HG03342 (cell line): ENCODE measurements at regions not wholly inside any gene's neighbourhood (a gene's known extent, or its start where the extent isn't known, plus 50 kb on each side); places are given as distances from the start of the nearest gene placed in this dataset.
"Not testable (repeated sequence)": the region's sequence is repeated elsewhere in the genome, so short reads cannot be mapped to it uniquely, and the experiment has no call there.

Source experiments
- ATAC-seq: cut with Tn5 transposase; IDR thresholded peaks from one replicate; pipeline ENCODE4 v1.9.1; 2021; ENCODE audit warnings: mild to moderate bottlenecking, moderate library complexity; ENCODE audit not compliant: unreplicated experiment

DNA sequence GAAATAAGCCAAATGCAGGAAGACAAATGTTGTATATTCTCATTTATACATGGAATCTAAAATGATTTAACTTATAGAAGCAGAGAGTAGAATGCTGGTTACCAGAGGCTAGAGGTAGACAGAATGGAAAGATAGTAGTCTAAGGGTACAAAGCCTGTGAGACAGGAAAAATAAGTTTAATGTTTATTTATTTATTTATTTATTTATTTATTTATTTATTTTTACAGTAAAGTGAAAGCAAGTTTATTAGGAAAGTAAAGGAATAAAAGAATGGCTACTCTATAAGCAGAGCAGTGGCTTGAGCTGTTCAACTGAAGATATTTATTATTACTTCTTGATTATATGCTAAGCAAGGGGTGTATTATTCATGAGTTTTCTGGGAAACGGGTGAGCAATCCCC is 203.2 kb downstream of the LAS1L start:
- ATAC-seq, result no peak

DNA sequence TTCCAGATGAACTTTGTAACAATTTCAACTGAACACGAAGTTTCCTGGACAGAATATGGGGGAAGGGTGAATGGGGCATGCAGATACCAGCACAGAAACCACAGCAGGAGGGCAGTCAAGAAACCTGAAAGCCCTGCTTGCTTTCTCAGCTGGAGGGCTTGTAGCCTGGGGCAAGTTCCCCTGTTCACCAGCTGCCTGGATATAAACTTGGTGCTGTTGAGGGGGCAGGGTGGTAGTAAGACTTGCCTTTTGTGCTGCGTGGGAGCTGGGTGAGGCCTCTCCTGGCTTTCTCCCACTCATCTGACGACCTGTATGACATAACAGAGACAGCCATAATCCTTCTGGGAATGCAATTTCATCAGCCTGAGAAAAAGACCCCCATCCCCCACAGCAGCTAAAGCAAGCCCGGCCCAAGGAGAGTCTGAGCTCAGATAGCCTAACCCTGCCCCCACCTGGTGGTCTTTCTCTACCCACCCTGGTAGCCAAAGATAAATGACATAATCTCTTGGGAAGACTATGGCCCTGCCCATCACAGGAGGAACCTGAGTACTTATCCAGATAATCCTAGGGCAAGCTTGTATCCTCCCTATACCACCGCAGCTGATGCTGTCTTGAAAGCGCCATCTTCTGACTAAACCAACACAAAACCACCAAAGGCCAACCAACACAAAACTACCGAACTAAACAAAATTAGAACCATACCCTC is 234.3 kb downstream of the LAS1L start:
- no peak for ATAC-seq

- not testable (repeated sequence) for ATAC-seq
Observed at GRCh38 chrX:65282905-65283304, 251.7 kb downstream of the LAS1L start.

DNA sequence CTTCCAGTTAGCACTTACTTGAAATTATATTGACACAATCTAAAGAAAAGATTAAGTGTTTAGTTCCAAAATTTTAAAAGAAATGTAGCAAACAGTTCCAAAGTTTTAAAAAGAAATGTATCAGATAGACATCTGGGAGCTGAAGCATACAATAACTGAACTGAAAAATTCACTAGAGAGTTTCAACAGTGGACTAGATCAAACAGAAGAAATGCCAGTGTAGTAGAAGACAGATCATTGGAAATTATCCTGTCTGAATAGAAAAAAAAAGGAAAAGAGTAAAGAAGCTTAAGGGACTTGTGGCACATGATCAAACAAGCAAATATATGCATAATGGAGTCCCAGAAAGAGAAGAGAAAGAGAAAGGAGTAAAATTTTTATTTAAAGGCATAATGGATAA is 261.4 kb downstream of the LAS1L start:
- ATAC-seq, result no peak

GRCh38 chrX:65266482-65266881 is 268.1 kb downstream of the LAS1L start:
- no peak for ATAC-seq

DNA sequence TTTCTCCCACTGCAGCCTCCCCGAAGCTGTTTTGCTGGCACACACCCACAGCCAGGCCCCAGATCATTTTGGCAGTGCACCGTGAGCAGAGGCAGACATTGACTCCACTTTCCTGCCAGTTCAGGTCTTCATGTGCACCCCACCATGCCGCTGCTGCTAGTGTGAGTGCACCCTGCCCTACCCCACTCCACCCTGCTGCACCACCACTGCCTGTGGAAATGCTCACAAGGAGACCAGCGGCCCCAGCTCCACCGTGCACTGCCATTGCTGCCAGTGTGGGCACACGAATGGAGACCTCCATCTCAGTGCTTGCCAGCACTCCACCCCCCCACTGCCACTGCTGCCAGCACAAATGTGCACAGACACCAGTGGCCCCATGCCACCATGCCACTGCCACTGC is 277.6 kb upstream of the ZC4H2 start:
- ATAC-seq, result no peak

DNA sequence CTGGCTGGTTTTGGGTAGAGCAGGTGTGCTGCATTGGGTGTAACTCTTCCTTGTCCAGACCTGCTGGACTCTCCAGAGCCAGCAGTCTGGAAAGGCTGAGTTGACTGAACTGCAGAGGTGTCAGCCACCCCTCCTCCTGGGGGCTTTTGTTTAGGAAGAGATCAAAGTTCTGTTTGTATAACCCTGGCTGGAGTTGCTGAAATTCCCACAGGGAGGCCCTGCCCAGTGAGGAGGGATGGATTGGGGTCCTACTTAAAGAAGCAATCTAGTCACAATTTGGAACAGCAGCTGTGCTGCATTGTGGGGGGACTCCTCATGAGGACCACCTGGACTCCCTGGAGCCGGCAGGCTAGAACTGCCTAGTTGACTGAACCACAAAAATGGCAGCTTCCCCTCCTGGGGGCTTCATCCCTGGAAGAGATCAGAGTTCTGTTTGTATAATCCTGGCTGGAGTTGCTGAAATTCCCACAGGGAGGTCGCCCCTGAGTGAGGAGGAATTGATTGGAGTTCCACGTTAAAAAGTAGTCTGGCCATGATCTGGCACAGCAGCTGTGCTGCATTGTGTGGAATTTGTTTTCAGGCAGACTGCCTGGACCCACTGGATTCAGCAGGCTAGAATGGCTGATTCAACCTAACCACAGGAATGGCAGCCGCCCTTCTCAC is 264.9 kb upstream of the ZC4H2 start:
- no peak for ATAC-seq

DNA sequence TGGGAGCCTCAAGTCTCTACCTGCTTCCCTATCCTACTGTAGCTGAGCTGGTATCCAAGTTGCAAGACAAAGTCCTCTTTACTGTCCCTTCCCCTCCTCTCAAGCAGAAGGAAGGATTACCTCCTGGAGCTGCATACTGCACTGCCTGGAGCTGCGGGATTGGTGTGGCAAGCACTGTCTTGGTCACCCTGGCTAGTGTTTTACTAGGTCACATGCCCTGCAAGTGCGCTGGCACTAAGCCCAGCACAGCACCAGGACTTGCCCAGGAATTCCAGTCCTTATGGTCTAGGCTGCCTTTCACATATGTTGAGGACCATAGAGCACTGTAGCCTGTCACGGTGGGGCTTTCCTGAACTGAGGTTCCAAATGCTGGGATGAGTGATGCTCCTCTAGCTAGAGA is 227.3 kb upstream of the ZC4H2 start:
- no peak for ATAC-seq

GRCh38 chrX:65196758-65197360 is 220.6 kb upstream of the ZC4H2 start:
- no peak for ATAC-seq

DNA sequence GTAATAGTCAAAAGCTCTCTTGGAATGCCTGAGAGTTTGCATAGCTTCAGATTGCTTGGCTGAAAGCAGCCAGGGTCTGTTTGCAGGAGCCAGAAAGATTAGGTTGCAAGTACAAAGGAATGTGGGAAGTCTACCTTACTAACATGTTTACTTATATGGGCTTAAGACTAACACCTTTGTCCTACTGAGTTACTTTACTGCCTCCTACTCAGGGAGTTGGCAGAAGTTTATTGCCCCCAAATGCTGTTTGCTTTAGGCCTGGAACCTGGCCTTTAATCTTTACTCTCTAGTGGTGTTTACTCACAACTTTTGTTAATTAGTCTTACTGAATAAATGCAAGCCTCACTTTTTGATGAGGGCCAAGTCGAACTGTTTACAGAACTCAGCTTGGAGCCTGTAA is 219.4 kb upstream of the ZC4H2 start:
- ATAC-seq, result no peak

- no peak for ATAC-seq
Observed at GRCh38 chrX:65194547-65194946, 218.3 kb upstream of the ZC4H2 start.

DNA sequence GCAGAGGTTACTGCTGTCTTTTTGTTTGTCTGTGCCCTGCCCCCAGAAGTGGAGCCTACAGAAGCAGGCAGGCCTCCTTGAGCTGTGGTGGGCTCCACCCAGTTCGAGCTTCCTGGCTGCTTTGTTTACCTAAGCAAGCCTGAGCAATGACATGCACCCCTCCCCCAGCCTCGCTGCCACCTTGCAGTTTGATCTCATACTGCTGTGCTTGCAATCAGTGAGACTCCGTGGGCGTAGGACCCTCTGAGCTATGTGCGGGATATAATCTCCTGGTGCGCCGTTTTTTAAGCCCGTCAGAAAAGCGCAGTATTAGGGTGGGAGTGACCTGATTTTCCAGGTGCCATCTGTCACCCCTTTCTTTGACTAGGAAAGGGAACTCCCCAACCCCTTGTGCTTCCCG is 187.1 kb upstream of the ZC4H2 start:
- not testable (repeated sequence) for ATAC-seq

- no peak for ATAC-seq
Observed at GRCh38 chrX:65148232-65148631, 172.0 kb upstream of the ZC4H2 start.

- ATAC-seq, result no peak
Observed at GRCh38 chrX:65136424-65136823, 160.2 kb upstream of the ZC4H2 start.

DNA sequence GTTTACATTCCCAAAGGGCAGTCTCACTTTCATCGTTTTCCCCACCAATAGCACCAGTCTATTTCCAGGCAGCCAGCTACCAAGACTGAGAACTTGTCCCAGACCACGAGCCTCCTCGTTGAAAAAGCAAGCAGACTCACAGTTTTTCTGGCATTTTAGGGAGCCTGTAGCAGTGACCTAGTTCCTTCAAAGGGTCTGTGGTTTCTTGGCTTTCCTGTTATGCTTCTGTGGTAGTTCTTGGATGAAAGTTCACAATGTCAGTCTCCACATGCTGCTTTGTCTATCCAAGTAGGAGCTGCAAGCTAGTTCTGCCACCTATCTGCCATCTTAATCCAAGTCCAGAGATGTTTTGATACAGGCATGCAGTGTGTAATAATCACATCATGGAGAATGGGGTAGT is 151.6 kb upstream of the ZC4H2 start:
- no peak for ATAC-seq

DNA sequence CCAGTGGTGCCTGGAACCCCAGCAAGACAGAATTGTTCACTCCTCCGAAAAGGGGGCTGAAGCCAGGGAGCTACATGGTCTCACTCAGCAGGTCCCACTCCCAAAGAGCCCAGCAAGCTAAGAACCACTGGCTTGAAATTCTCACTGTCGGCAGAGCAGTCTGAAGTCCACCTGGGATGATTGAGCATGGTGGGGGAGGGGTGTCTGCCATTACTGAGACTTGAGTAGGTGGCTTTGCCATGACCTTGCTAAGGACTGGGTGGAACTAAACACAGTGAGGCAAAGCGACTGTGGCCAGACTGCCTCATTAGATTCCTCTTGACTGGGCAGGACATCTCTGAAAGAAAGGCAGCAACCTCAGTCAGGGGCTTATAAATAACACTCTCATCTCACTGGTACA is 122.6 kb upstream of the ZC4H2 start:
- ATAC-seq, result no peak

- no peak for ATAC-seq
Observed at GRCh38 chrX:65093658-65094057, 117.4 kb upstream of the ZC4H2 start.

DNA sequence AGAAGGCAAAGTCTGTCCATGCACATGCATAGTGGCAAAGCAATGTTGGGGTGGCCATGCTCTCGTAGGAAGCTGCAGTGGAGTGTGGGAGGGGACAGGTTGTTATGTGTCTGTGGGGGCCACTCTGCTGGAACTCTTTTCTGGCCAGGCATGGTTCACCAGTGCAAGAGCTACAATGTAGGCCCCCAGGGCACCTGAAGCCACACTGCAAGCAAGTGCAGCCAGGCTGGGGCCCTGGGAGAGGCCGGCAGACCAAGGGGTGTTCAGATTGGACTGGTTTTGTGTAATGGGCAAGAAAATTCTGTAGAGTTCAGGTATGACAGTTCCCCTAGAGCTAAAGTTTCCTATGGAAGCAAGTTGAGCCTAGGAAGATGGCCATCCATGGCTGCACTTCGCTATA is 97.0 kb upstream of the ZC4H2 start:
- ATAC-seq, result no peak

- ATAC-seq, result no peak
Observed at GRCh38 chrX:65072590-65072989, 96.3 kb upstream of the ZC4H2 start.

- ATAC-seq, result not testable (repeated sequence)
Observed at GRCh38 chrX:65058626-65059025, 82.4 kb upstream of the ZC4H2 start.

- ATAC-seq, result no peak
Observed at GRCh38 chrX:65045001-65045400, 68.8 kb upstream of the ZC4H2 start.

GRCh38 chrX:65035446-65035770 is 59.2 kb upstream of the ZC4H2 start:
- ATAC-seq, result peak; percentile 24
